B cell (primary cell): ENCODE measurements at regions not wholly inside any gene's neighbourhood (a gene's known extent, or its start where the extent isn't known, plus 50 kb on each side); places are given as distances from the start of the nearest gene placed in this dataset.

Experiments used
- ATAC-seq: fragments of 200-7000 bp; cut with Tn5 transposase; one replicate; pipeline ENCODE4 v1.10.0; 2021; ENCODE audit warnings: low read depth, mild to moderate bottlenecking, moderate number of reproducible peaks, moderate library complexity
- CTCF ChIA-PET: fragments of 350-600 bp; sonication (Branson Sonifier 250); formaldehyde crosslinking; loops from one replicate; lab custom pipeline; 2021; ENCODE audit warnings: antibody characterized with exemption, inconsistent platforms; lab: Charles Lee
- POLR2A ChIA-PET: fragments of 350-600 bp; sonication (Branson Sonifier 250); formaldehyde crosslinking; loops from one replicate; lab custom pipeline; 2021; ENCODE audit warnings: antibody characterized with exemption; lab: Charles Lee
- DNase-seq: peaks from one replicate; pipeline ENCODE4 v3.0.0; 2013
- H2AFZ ChIP-seq: 2 replicates; pipeline ENCODE4 v1.6.1; 2012; ENCODE audit warnings: mild to moderate bottlenecking, low read depth, low read length; ENCODE audit not compliant: insufficient read depth, poor library complexity, severe bottlenecking
- H3K27ac ChIP-seq, 2 donors: 1 replicate in 1 of 2; 2 replicates in 1 of 2; pipeline ENCODE4 v1.5.1; 2012 to 2013; ENCODE audit warnings: low read length in 2 of 2, mild to moderate bottlenecking in 2 of 2, moderate library complexity in 1 of 2
- H3K27me3 ChIP-seq, 4 experiments: fragments of 200-600 bp in 1 of 4; sonication (generic) in 1 of 4; replicated peaks in 1 of 4; 1 replicate in 2 of 4; 2 replicates in 2 of 4; pipeline versions ENCODE4 v1.6.1 to v1.7.0; 2013 to 2016; ENCODE audit warnings: low read length in 3 of 4, mild to moderate bottlenecking in 2 of 4, mixed read lengths in 1 of 4, moderate library complexity in 1 of 4; ENCODE audit not compliant: insufficient read depth in 4 of 4, control insufficient read depth in 3 of 4; ENCODE audit errors: control extremely low read depth in 1 of 4
- H3K36me3 ChIP-seq, 2 experiments: replicated peaks in 1 of 2; 1 replicate in 1 of 2; 2 replicates in 1 of 2; pipeline versions ENCODE4 v1.6.1 to v1.7.1; 2013; ENCODE audit warnings: low read length in 1 of 2; ENCODE audit not compliant: insufficient read depth in 2 of 2, control insufficient read depth in 1 of 2; ENCODE audit errors: control extremely low read depth in 1 of 2, extremely low read depth in 1 of 2
- H3K4me1 ChIP-seq, 2 donors: fragments of 200-600 bp in 1 of 2; sonication (generic) in 1 of 2; 1 replicate in 1 of 2; 2 replicates in 1 of 2; pipeline versions ENCODE4 v1.5.1 to v1.6.1; 2013 to 2017; ENCODE audit warnings: low read length in 2 of 2; ENCODE audit not compliant: control insufficient read depth in 2 of 2, insufficient read depth in 2 of 2
- H3K4me2 ChIP-seq: replicated peaks from 2 replicates; pipeline ENCODE3; 2012; ENCODE audit warnings: mild to moderate bottlenecking, low read depth, low read length; ENCODE audit not compliant: poor library complexity, severe bottlenecking
- H3K4me3 ChIP-seq, 5 experiments: fragments of 200-600 bp in 1 of 5; sonication (generic) in 1 of 5; 1 replicate in 3 of 5; 2 replicates in 2 of 5; pipeline versions ENCODE4 v1.5.1 to v1.7.0; 2011 to 2016; ENCODE audit warnings: low read length in 4 of 5, mild to moderate bottlenecking in 4 of 5, low read depth in 2 of 5, control low read depth in 1 of 5, moderate library complexity in 1 of 5; ENCODE audit not compliant: insufficient read depth in 1 of 5; ENCODE audit errors: control extremely low read depth in 1 of 5, extremely low read depth in 1 of 5
- H3K79me2 ChIP-seq: fragments of 200-600 bp; sonication (generic); one replicate; pipeline ENCODE4 v1.6.0; 2016; ENCODE audit warnings: low read length; ENCODE audit not compliant: control insufficient read depth, insufficient read depth
- H3K9ac ChIP-seq: fragments of 200-600 bp; sonication (generic); 2 replicates; pipeline ENCODE4 v1.6.1; 2017; ENCODE audit warnings: mild to moderate bottlenecking, low read length, moderate library complexity
- H3K9me3 ChIP-seq, 3 donors: one replicate each; pipeline versions ENCODE4 v1.6.1 to v1.7.1; 2013; ENCODE audit warnings: low read length in 2 of 3; ENCODE audit not compliant: control insufficient read depth in 2 of 3, insufficient read depth in 1 of 3; ENCODE audit errors: control extremely low read depth in 1 of 3
- H4K20me1 ChIP-seq: 2 replicates; pipeline ENCODE4 v1.6.0; 2012; ENCODE audit warnings: mild to moderate bottlenecking, low read length; ENCODE audit not compliant: insufficient read depth, control insufficient read depth, poor library complexity, severe bottlenecking
- H3K27ac Mint-ChIP-seq: one replicate; pipeline ENCODE4 v1.8.0; 2021; ENCODE audit warnings: mixed read lengths
- H3K27me3 Mint-ChIP-seq: one replicate; pipeline ENCODE4 v1.8.0; 2021; ENCODE audit warnings: mixed read lengths
- H3K4me1 Mint-ChIP-seq: one replicate; pipeline ENCODE4 v1.8.0; 2021; ENCODE audit warnings: mixed read lengths
- H3K4me3 Mint-ChIP-seq: one replicate; pipeline ENCODE4 v1.8.0; 2021; ENCODE audit warnings: mixed read lengths
- H3K9me3 Mint-ChIP-seq: one replicate; pipeline ENCODE4 v1.8.0; 2022; ENCODE audit warnings: mixed read lengths; ENCODE audit not compliant: insufficient read depth
- EZH2 ChIP-seq: IDR thresholded peaks from 2 replicates; pipeline ENCODE4 v1.6.1; 2012; ENCODE audit warnings: borderline replicate concordance, low read depth, mild to moderate bottlenecking, moderate library complexity, low read length; ENCODE audit not compliant: insufficient read depth, poor library complexity, severe bottlenecking
- WGBS: methylation state at CpG from one replicate; pipeline ENCODE4 v1.1.5; 2013; ENCODE audit warnings: missing lambda C conversion rate; ENCODE audit not compliant: insufficient coverage; 5-methylcytosine and 5-hydroxymethylcytosine counted together
- intact Hi-C: fragments of 100-400 bp; cut with micrococcal nuclease; formaldehyde crosslinking; loops from one replicate; pipeline ENCODE4 v1.10.0; 2022
- TF ChIP-seq, protein P1 (sequence below): fragments of 200-600 bp; IDR thresholded peaks from one replicate; pipeline ENCODE4 v1.8.0; 2022; ENCODE audit warnings: antibody characterized with exemption, mild to moderate bottlenecking

DNA sequence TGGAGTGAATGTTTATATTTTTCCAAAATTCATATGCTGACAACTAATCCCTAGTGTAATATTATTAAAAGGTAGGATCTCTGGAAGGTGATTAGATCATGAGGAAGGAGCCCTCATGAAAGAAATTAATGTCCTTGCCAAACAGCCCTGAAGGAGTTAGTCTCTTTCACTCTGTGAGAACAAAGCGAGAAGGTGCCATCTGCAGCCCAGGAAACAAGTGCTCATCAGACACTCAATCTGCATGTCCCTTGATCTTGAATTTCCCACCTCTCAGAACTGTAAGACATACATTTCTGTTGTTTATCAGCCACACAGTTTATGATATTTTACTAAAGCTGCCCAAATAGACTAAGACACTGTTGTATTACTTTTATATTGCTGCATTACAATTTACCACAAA lies 1283.4 kb downstream of the PCDH7 start:
- Mint-ChIP-seq H3K9me3 (no peaks in the 10 kb centered on the region), H3K4me3 (no peak overlapping the region), H3K4me1 (no peaks in the 10 kb centered on the region), H3K27me3 (no peaks in the 10 kb centered on the region), H3K27ac (no peak overlapping the region)
- no peak overlapping the region for H3K4me2 ChIP-seq
- CTCF ChIA-PET, result no interaction called here
- no peaks in the 10 kb centered on the region for H3K36me3 ChIP-seq
- no peak overlapping the region for H3K27ac ChIP-seq
- TF ChIP-seq, protein P1, sequence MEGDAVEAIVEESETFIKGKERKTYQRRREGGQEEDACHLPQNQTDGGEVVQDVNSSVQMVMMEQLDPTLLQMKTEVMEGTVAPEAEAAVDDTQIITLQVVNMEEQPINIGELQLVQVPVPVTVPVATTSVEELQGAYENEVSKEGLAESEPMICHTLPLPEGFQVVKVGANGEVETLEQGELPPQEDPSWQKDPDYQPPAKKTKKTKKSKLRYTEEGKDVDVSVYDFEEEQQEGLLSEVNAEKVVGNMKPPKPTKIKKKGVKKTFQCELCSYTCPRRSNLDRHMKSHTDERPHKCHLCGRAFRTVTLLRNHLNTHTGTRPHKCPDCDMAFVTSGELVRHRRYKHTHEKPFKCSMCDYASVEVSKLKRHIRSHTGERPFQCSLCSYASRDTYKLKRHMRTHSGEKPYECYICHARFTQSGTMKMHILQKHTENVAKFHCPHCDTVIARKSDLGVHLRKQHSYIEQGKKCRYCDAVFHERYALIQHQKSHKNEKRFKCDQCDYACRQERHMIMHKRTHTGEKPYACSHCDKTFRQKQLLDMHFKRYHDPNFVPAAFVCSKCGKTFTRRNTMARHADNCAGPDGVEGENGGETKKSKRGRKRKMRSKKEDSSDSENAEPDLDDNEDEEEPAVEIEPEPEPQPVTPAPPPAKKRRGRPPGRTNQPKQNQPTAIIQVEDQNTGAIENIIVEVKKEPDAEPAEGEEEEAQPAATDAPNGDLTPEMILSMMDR, result no peak
- no peak for TF ChIP-seq EZH2
- DNase-seq (no peak), ATAC-seq (no peak)
- intact Hi-C loops, result no loop called here
- H3K9ac ChIP-seq, result no peak overlapping the region
- WGBS, result 100% methylated on average over 1 of the region's 1 CpG
- no peak overlapping the region for H3K4me3 ChIP-seq
- no peaks in the 10 kb centered on the region for H3K4me1 ChIP-seq
- peaks cover 0 to 1% (median 0%) of the 10 kb centered on the region in 3 donors for H3K9me3 ChIP-seq
- H4K20me1 ChIP-seq, result no peaks in the 10 kb centered on the region
- POLR2A ChIA-PET, result no interaction called here
- H3K79me2 ChIP-seq, result no peaks in the 10 kb centered on the region
- no peaks in the 10 kb centered on the region for H3K27me3 ChIP-seq
- no peak overlapping the region for H2AFZ ChIP-seq

DNA sequence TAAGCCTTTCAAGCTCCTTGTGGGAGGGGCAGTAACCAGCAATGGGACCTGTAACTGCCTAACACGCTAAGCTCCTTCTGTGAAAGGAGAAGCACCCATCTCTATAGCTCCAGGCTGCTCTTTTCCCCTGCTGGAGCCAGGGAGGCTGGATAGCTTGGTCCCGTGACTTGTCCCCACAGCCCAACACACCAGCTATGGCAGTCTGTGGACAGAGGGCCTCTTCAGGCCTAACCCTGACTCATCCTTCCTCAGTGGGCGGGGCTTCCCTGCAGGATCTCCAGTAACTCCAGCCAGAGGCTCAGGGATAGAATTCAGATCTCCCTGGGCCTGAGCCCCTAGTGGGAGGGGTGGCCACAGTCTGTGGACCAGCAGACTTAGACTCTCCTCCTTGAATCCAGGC lies 1290.1 kb downstream of the PCDH7 start:
- Histone ChIP-seq H3K4me2 (no peak overlapping the region), H3K36me3 (no peaks in the 10 kb centered on the region), H3K4me1 (no peaks in the 10 kb centered on the region), H3K9me3 (peaks cover 0 to 11% (median 1%) of the 10 kb centered on the region in 3 donors), H4K20me1 (no peaks in the 10 kb centered on the region), H3K27me3 (no peaks in the 10 kb centered on the region), H2AFZ (no peak overlapping the region), H3K4me3 (no peak overlapping the region), H3K9ac (no peak overlapping the region), H3K79me2 (no peaks in the 10 kb centered on the region), H3K27ac (no peak overlapping the region)
- H3K9me3 Mint-ChIP-seq, result peaks cover 5% of the 10 kb centered on the region
- no peak overlapping the region for H3K4me3 Mint-ChIP-seq
- DNase-seq (no peak), ATAC-seq (no peak)
- TF ChIP-seq, protein P1, result no peak
- 88% methylated on average over 3 of the region's 3 CpGs for WGBS
- H3K27me3 Mint-ChIP-seq, result no peaks in the 10 kb centered on the region
- no peak overlapping the region for H3K27ac Mint-ChIP-seq
- CTCF ChIA-PET, result no interaction called here
- POLR2A ChIA-PET, result no interaction called here
- intact Hi-C loops, result no loop called here
- no peaks in the 10 kb centered on the region for H3K4me1 Mint-ChIP-seq
